Prostate gland (tissue), 2 donors: ENCODE measurements at regions not wholly inside any gene's neighbourhood (a gene's known extent, or its start where the extent isn't known, plus 50 kb on each side); places are given as distances from the start of the nearest gene placed in this dataset.

Experiments used
- DNase-seq: peaks from one replicate; pipeline ENCODE4 v3.0.0-alpha.2; 2019; ENCODE audit warnings: low spot score
- H3K27ac ChIP-seq, 2 donors: fragments of 200-600 bp; sonication (generic); 2 replicates each; pipeline ENCODE4 v1.5.1; 2017 to 2019
- H3K27me3 ChIP-seq: fragments of 200-600 bp; sonication (generic); replicated peaks from 2 replicates; pipeline ENCODE4 v1.5.1; 2019; ENCODE audit not compliant: insufficient read depth
- H3K36me3 ChIP-seq, 2 donors: fragments of 200-600 bp; sonication (generic); 1 replicate in 1 of 2; 2 replicates in 1 of 2; pipeline versions ENCODE4 v1.5.1 to v1.8.1; 2017 to 2019
- H3K4me1 ChIP-seq: fragments of 200-600 bp; sonication (generic); replicated peaks from 2 replicates; pipeline ENCODE4 v1.5.1; 2019
- H3K4me3 ChIP-seq, 2 donors: fragments of 200-600 bp; sonication (generic); 2 replicates each; pipeline ENCODE4 v1.5.1; 2017 to 2019
- H3K9me3 ChIP-seq: fragments of 200-600 bp; sonication (generic); 2 replicates; pipeline ENCODE4 v1.5.1; 2017
- CTCF ChIP-seq, 4 experiments: fragments of 200-600 bp in 2 of 4; fragments of 450-650 bp in 2 of 4; sonication (generic) in 2 of 4; IDR thresholded peaks; 1 replicate in 3 of 4; 2 replicates in 1 of 4; pipeline ENCODE4 v1.5.1; 2016 to 2019; ENCODE audit warnings: antibody characterized with exemption in 4 of 4, mild to moderate bottlenecking in 2 of 4, moderate library complexity in 2 of 4
- POLR2A ChIP-seq: fragments of 450-650 bp; IDR thresholded peaks from one replicate; pipeline ENCODE4 v1.6.1; 2016; ENCODE audit warnings: antibody characterized with exemption, mild to moderate bottlenecking
- POLR2AphosphoS5 ChIP-seq: sonication (generic); formaldehyde crosslinking; IDR thresholded peaks from one replicate; pipeline ENCODE4 v1.6.1; 2017; ENCODE audit warnings: antibody characterized with exemption
- WGBS: methylation state at CpG from one replicate; pipeline ENCODE4 v1.1.5; 2018; 5-methylcytosine and 5-hydroxymethylcytosine counted together
- intact Hi-C: fragments of 100-400 bp; cut with DNase I; formaldehyde crosslinking; loops from one replicate; pipeline ENCODE4 v1.14.2; 2022

- intact Hi-C loops = no loop called here
- Histone ChIP-seq H3K4me3 (no peak overlapping the region), H3K4me1 (no peaks in the 10 kb centered on the region), H3K9me3 (no peaks in the 10 kb centered on the region), H3K36me3 (no peaks in the 10 kb centered on the region), H3K27me3 (no peaks in the 10 kb centered on the region), H3K27ac (no peak overlapping the region)
- DNase-seq = no peak
- no peak for TF ChIP-seq CTCF (IDR thresholded peaks at IDR 0.05)
- no peak for TF ChIP-seq POLR2AphosphoS5
- 88% methylated on average over 1 of the region's 1 CpG for WGBS
Observed at GRCh38 chr9:80622508-80622907, 1050.7 kb downstream of the TLE4 start.

DNA sequence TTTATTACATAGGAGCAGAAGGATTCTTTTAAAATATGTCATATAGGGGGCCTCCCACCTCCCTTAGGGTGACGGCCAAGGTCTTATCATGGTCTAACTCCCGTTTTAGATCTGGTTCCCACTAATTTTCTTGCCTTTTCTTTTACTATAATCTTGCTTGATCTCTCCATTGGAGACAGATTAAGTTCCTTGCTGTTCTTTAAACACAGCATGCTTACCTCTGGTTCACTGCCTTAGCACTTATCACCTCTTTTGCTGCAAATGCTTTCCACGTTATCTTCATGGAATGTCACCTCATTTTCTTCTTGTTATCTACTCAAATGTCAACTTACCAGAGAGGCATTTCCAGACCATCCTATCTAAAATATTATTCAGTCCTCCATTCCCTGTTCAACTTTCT, 1047.6 kb downstream of the TLE4 start:
- DNase-seq = no peak
- intact Hi-C loops = no loop called here
- no peaks in the 10 kb centered on the region for H3K9me3 ChIP-seq
- no peak for TF ChIP-seq CTCF (IDR thresholded peaks at IDR 0.05)
- TF ChIP-seq POLR2AphosphoS5 = no peak
- 62% methylated on average over 3 of the region's 3 CpGs for WGBS
- no peaks in the 10 kb centered on the region for H3K27me3 ChIP-seq
- no peak overlapping the region for H3K27ac ChIP-seq
- no peaks in the 10 kb centered on the region for H3K36me3 ChIP-seq
- H3K4me1 ChIP-seq = no peaks in the 10 kb centered on the region
- no peak overlapping the region for H3K4me3 ChIP-seq

DNA sequence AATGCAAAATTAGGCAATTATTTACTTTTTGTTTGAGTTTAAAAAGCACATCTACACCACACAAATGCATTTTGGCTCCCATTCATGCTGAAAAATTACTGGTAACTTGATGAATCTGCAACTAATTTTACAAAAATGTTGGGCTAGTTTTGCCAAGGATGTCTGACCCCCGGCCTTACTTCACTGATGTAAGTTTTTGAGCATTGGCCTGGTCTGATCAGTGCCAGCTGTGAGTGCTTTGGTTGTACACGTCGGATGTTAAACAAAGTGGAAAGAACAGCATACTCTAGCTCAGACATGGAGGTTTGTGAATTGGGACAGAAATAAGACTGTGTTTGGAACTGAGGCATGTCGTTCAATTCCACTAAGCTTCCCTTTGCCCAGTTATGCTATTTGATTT, 1044.2 kb downstream of the TLE4 start:
- Histone ChIP-seq H3K36me3 (no peaks in the 10 kb centered on the region), H3K4me3 (no peak overlapping the region), H3K27ac (no peak overlapping the region), H3K4me1 (no peaks in the 10 kb centered on the region), H3K9me3 (no peaks in the 10 kb centered on the region), H3K27me3 (no peaks in the 10 kb centered on the region)
- DNase-seq = no peak
- 66% methylated on average over 4 of the region's 4 CpGs for WGBS
- TF ChIP-seq POLR2AphosphoS5 (no peak), POLR2A (no peak), CTCF (IDR thresholded peaks at IDR 0.05) (no peak)
- intact Hi-C loops = no loop called here

DNA sequence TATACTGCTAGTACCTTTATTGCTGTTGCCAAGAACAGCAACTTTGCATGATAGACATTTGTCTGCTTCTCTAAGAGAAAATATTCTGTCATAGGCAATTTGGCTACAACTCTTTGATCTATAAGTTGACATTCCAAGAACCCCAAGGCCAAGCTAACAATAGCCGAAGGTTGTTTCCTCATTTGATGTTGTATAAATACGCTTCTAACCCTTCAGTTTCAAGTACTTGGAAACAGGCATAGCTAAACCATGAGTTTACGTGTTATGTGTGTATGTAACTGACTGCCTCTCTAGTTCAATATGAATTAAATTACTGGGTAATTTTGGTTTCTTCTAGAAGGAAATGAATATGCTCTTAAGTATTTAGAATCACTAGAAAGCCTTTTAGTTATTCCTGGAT, 1034.0 kb downstream of the TLE4 start:
- Histone ChIP-seq H3K9me3 (no peaks in the 10 kb centered on the region), H3K4me3 (no peak overlapping the region), H3K4me1 (no peaks in the 10 kb centered on the region), H3K27ac (no peak overlapping the region), H3K27me3 (no peaks in the 10 kb centered on the region), H3K36me3 (no peaks in the 10 kb centered on the region)
- WGBS = 92% methylated on average over 3 of the region's 3 CpGs
- intact Hi-C loops = loop anchor here (2.0 to 10.0 kb wide), 4 partner anchors 789 to 1999 kb away; no protein-coding TSS in a partner anchor
- TF ChIP-seq POLR2AphosphoS5 (no peak), CTCF (IDR thresholded peaks at IDR 0.05) (no peak), POLR2A (no peak)
- DNase-seq = no peak

DNA sequence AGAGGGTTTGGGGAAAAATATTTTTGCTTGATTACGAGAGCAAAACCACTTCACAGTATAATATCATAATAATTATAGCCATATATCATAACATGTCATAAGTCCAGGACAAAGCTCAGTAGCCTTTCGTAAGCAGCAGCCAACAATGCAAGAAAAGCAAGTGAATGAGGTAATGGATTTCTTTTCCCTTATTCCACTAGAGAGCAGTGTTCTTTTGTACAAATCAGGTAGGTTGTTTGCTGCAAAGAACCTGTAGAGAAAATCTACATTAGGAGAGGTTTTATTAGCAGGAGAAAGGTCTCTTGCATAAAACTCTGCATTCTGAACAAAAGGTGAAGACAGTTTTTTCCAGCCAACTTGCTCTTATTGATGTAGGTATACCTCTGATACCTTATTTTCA, 1033.4 kb downstream of the TLE4 start:
- TF ChIP-seq POLR2AphosphoS5 = no peak
- TF ChIP-seq CTCF (IDR thresholded peaks at IDR 0.05) = peak in 3 of 4 experiments; percentile 25 to 34 (median 31)
- no peak for TF ChIP-seq POLR2A
- H3K27ac ChIP-seq = no peak overlapping the region
- no peaks in the 10 kb centered on the region for H3K27me3 ChIP-seq
- no peaks in the 10 kb centered on the region for H3K9me3 ChIP-seq
- intact Hi-C loops = loop anchor here (2.0 to 10.0 kb wide), 4 partner anchors 790 to 2000 kb away; no protein-coding TSS in a partner anchor
- no peaks in the 10 kb centered on the region for H3K36me3 ChIP-seq
- H3K4me1 ChIP-seq = no peaks in the 10 kb centered on the region
- H3K4me3 ChIP-seq = no peak overlapping the region
- DNase-seq = no peak
- WGBS = 37% methylated on average over 2 of the region's 2 CpGs
